ENCODE measurements at regions not wholly inside any gene's neighbourhood (a gene's known extent, or its start where the extent isn't known, plus 50 kb on each side); places are given as distances from the start of the nearest gene placed in this dataset.

GRCh38 chr11:90895850-90896249 is 673.0 kb upstream of the CHORDC1 start:
- Mint-ChIP-seq H3K9me3 (no peaks in the 10 kb centered on the region), H3K27me3 (ENCODE audit: low read depth, poor library complexity) (no peaks in the 10 kb centered on the region), H3K4me1 (peaks cover 6% of the 10 kb centered on the region), H3K27ac (no peak overlapping the region), H3K36me3 (ENCODE audit: low read depth) (no peaks in the 10 kb centered on the region), H3K4me3 (no peak overlapping the region)
- no peak for DNase-seq
- TF ChIP-seq, protein P1, sequence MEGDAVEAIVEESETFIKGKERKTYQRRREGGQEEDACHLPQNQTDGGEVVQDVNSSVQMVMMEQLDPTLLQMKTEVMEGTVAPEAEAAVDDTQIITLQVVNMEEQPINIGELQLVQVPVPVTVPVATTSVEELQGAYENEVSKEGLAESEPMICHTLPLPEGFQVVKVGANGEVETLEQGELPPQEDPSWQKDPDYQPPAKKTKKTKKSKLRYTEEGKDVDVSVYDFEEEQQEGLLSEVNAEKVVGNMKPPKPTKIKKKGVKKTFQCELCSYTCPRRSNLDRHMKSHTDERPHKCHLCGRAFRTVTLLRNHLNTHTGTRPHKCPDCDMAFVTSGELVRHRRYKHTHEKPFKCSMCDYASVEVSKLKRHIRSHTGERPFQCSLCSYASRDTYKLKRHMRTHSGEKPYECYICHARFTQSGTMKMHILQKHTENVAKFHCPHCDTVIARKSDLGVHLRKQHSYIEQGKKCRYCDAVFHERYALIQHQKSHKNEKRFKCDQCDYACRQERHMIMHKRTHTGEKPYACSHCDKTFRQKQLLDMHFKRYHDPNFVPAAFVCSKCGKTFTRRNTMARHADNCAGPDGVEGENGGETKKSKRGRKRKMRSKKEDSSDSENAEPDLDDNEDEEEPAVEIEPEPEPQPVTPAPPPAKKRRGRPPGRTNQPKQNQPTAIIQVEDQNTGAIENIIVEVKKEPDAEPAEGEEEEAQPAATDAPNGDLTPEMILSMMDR (IDR thresholded peaks at IDR 0.05) = no peak

DNA sequence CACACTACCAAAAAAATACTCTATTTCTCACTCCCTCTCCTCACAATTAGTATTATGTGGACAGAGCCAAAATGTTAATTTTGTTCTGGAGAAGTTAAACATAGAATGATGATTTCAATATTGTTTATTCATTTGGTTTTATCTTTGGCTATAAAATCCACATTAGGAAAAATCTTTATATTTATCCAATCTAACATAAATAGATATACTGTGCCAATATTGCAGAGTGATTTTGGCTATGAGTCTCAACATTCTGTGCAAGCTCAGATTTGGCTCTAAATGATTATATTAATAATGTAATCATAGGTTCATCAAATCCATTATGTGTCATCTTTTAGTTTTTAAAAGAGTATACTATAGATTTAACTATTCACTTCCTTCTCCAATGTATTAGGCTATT is 667.5 kb upstream of the CHORDC1 start:
- no peaks in the 10 kb centered on the region for H3K27me3 Mint-ChIP-seq (ENCODE audit: low read depth, poor library complexity)
- peaks cover 10% of the 10 kb centered on the region for H3K4me1 Mint-ChIP-seq
- DNase-seq = no peak
- no peak overlapping the region for H3K27ac Mint-ChIP-seq
- no peaks in the 10 kb centered on the region for H3K36me3 Mint-ChIP-seq (ENCODE audit: low read depth)
- TF ChIP-seq, protein P1 (IDR thresholded peaks at IDR 0.05) = no peak
- H3K4me3 Mint-ChIP-seq = no peak overlapping the region
- H3K9me3 Mint-ChIP-seq = no peaks in the 10 kb centered on the region

DNA sequence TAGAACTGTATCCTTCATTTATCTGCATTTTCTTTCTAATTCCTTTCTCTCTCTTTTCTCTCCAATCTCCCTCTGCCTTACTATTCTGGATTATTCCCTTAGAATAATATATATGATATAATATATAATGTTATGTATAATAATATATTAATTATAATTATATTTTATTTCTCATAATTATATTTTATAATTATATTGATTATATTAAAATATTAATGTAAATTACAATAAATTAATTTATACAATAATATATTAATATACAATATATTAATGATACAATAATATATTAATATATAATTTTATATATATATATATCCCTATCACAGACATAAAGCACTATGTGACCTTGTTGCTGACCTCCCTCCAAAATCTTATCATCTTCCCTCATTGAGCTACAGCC is 661.3 kb upstream of the CHORDC1 start:
- no peak for DNase-seq
- Mint-ChIP-seq H3K4me1 (no peaks in the 10 kb centered on the region), H3K4me3 (no peak overlapping the region), H3K9me3 (no peaks in the 10 kb centered on the region), H3K27ac (no peak overlapping the region), H3K36me3 (ENCODE audit: low read depth) (no peaks in the 10 kb centered on the region), H3K27me3 (ENCODE audit: low read depth, poor library complexity) (no peaks in the 10 kb centered on the region)
- TF ChIP-seq, protein P1 (IDR thresholded peaks at IDR 0.05) = no peak

DNA sequence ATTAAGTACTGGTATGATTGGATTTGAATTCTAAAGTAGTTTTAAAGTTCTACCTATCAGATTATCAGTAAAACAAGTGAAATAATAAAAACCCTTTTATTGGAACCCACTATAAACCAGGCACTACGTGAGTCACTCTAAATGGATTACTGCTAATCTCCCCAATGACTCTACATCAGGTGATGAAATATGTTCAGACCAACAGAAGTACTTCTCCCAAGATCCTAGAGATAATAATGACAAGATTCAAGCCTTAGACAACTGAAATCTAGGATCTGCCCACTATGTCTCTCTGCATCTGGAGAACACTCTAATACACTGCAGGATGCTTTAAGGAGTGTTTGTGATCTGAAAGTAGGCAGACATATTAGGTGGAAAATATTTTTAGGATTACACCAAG is 652.1 kb upstream of the CHORDC1 start:
- H3K9me3 Mint-ChIP-seq = no peaks in the 10 kb centered on the region
- TF ChIP-seq, protein P1 (IDR thresholded peaks at IDR 0.05) = no peak

GRCh38 chr11:90874281-90874680 is 651.4 kb upstream of the CHORDC1 start:
- TF ChIP-seq, protein P1 (IDR thresholded peaks at IDR 0.05) = no peak
- Mint-ChIP-seq H3K4me3 (no peak overlapping the region), H3K27me3 (ENCODE audit: low read depth, poor library complexity) (no peaks in the 10 kb centered on the region), H3K9me3 (no peaks in the 10 kb centered on the region), H3K27ac (no peak overlapping the region), H3K4me1 (no peaks in the 10 kb centered on the region), H3K36me3 (ENCODE audit: low read depth) (no peaks in the 10 kb centered on the region)
- no peak for DNase-seq

More for the DNA sequence above, 652.1 kb upstream of the CHORDC1 start:
- Mint-ChIP-seq H3K4me3 (no peak overlapping the region), H3K4me1 (no peaks in the 10 kb centered on the region), H3K27ac (no peak overlapping the region), H3K27me3 (ENCODE audit: low read depth, poor library complexity) (no peaks in the 10 kb centered on the region), H3K36me3 (ENCODE audit: low read depth) (no peaks in the 10 kb centered on the region)
- no peak for DNase-seq

GRCh38 chr11:90867416-90867815 is 644.6 kb upstream of the CHORDC1 start:
- Mint-ChIP-seq H3K36me3 (ENCODE audit: low read depth) (no peaks in the 10 kb centered on the region), H3K4me3 (no peak overlapping the region), H3K4me1 (no peaks in the 10 kb centered on the region), H3K27me3 (ENCODE audit: low read depth, poor library complexity) (no peaks in the 10 kb centered on the region), H3K27ac (no peak overlapping the region), H3K9me3 (no peaks in the 10 kb centered on the region)
- TF ChIP-seq, protein P1 (IDR thresholded peaks at IDR 0.05) = no peak
- no peak for DNase-seq

Measured in nephron progenitor cell (in vitro differentiated cells).